ENCODE measurements at regions not wholly inside any gene's neighbourhood (a gene's known extent, or its start where the extent isn't known, plus 50 kb on each side); places are given as distances from the start of the nearest gene placed in this dataset.

DNA sequence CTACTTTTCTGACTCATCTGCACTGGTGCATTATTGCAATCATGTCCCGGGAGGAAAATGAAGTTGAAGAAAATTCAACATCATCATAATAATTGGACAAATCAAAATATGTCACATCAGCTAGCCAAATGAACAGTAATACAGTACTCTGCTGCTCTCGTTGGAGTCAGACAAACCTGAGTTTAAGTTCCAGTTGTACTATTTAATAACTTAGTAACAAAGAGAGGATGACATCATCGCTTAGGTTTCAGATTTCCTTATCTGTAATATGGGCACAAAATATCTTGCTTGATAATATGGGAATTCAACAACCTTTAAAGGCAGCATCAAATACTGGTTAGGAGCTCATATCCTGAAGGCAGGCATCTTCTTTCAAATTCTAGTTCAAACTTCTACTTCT, 1248.9 kb upstream of the ACO1 start:
- Histone ChIP-seq H3K4me3 (ENCODE audit: control insufficient read depth in 1 of 7, extremely low read depth in 1 of 7, insufficient read depth in 4 of 7, low read depth in 2 of 7, low read length in 6 of 7) (no peak overlapping the region), H3K36me3 (ENCODE audit: control insufficient read depth in 4 of 4, insufficient read depth in 4 of 4, low read length in 3 of 4) (no peaks in the 10 kb centered on the region), H3K27ac (ENCODE audit: insufficient read depth in 1 of 2, low read depth in 1 of 2, low read length in 2 of 2, poor library complexity in 1 of 2, severe bottlenecking in 2 of 2) (no peak overlapping the region), H3K4me1 (ENCODE audit: control extremely low read depth in 1 of 4, control insufficient read depth in 4 of 4, insufficient read depth in 4 of 4, low read length in 3 of 4) (no peaks in the 10 kb centered on the region), H3K9me3 (ENCODE audit: control extremely low read depth in 1 of 5, control insufficient read depth in 4 of 5, insufficient read depth in 2 of 5, low read depth in 1 of 5, low read length in 4 of 5) (no peaks in the 10 kb centered on the region), H3K27me3 (replicated peaks in 2 of 5; ENCODE audit: control insufficient read depth in 4 of 5, insufficient read depth in 5 of 5, low read length in 4 of 5) (no peaks in the 10 kb centered on the region)
- ChIA-PET CTCF (interaction anchor here (1.5 kb wide), 1 partner anchor 10 kb away, joined by 3 read pairs; no protein-coding TSS in a partner anchor), POLR2A (no interaction called here)
- no peak for DNase-seq
- no CpG with 5 or more reads among the region's 3 CpGs for WGBS (ENCODE audit: insufficient coverage)

- Histone ChIP-seq H3K9me3 (ENCODE audit: control extremely low read depth in 1 of 5, control insufficient read depth in 4 of 5, insufficient read depth in 2 of 5, low read depth in 1 of 5, low read length in 4 of 5) (no peaks in the 10 kb centered on the region), H3K36me3 (ENCODE audit: control insufficient read depth in 4 of 4, insufficient read depth in 4 of 4, low read length in 3 of 4) (no peaks in the 10 kb centered on the region), H3K4me3 (ENCODE audit: control insufficient read depth in 1 of 7, extremely low read depth in 1 of 7, insufficient read depth in 4 of 7, low read depth in 2 of 7, low read length in 6 of 7) (no peak overlapping the region), H3K4me1 (ENCODE audit: control extremely low read depth in 1 of 4, control insufficient read depth in 4 of 4, insufficient read depth in 4 of 4, low read length in 3 of 4) (no peaks in the 10 kb centered on the region), H3K27me3 (replicated peaks in 2 of 5; ENCODE audit: control insufficient read depth in 4 of 5, insufficient read depth in 5 of 5, low read length in 4 of 5) (no peaks in the 10 kb centered on the region), H3K27ac (ENCODE audit: insufficient read depth in 1 of 2, low read depth in 1 of 2, low read length in 2 of 2, poor library complexity in 1 of 2, severe bottlenecking in 2 of 2) (no peak overlapping the region)
- CTCF ChIA-PET, result interaction anchor here (1.5 kb wide), 1 partner anchor 9 kb away, joined by 3 read pairs; no protein-coding TSS in a partner anchor
- 83% methylated on average over 1 of the region's 2 CpGs for WGBS (ENCODE audit: insufficient coverage)
- DNase-seq, result no peak
- POLR2A ChIA-PET, result no interaction called here
Observed at GRCh38 chr9:31136524-31136923, 1247.9 kb upstream of the ACO1 start.

- WGBS (ENCODE audit: insufficient coverage), result 100% methylated on average over 2 of the region's 6 CpGs
- Histone ChIP-seq H3K27ac (ENCODE audit: insufficient read depth in 1 of 2, low read depth in 1 of 2, low read length in 2 of 2, poor library complexity in 1 of 2, severe bottlenecking in 2 of 2) (no peak overlapping the region), H3K9me3 (ENCODE audit: control extremely low read depth in 1 of 5, control insufficient read depth in 4 of 5, insufficient read depth in 2 of 5, low read depth in 1 of 5, low read length in 4 of 5) (no peaks in the 10 kb centered on the region), H3K4me1 (ENCODE audit: control extremely low read depth in 1 of 4, control insufficient read depth in 4 of 4, insufficient read depth in 4 of 4, low read length in 3 of 4) (no peaks in the 10 kb centered on the region), H3K4me3 (ENCODE audit: control insufficient read depth in 1 of 7, extremely low read depth in 1 of 7, insufficient read depth in 4 of 7, low read depth in 2 of 7, low read length in 6 of 7) (no peak overlapping the region), H3K27me3 (replicated peaks in 2 of 5; ENCODE audit: control insufficient read depth in 4 of 5, insufficient read depth in 5 of 5, low read length in 4 of 5) (no peaks in the 10 kb centered on the region), H3K36me3 (ENCODE audit: control insufficient read depth in 4 of 4, insufficient read depth in 4 of 4, low read length in 3 of 4) (no peaks in the 10 kb centered on the region)
- ChIA-PET CTCF (no interaction called here), POLR2A (no interaction called here)
- DNase-seq, result no peak
Observed at GRCh38 chr9:31137176-31138160, 1247.0 kb upstream of the ACO1 start.

DNA sequence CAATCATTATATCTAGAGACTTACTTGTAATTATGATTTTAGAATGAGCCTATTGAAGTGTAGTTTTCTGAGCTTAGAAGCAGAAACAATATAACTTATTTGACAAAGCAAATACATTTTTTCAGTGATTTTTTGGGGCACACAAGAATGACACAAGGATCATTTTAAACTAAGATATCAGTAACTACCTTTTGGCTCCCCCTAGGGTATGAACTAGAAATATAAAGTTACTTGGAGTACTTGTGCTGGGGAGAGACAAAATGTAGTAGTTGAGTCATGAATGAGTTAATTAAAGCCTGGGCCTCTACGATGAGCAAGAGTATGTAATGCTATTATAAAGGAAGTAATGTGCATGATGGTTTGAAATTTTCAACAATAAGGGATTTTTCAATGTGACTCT, 1244.1 kb upstream of the ACO1 start:
- DNase-seq, result peak in 1 of 3 donors; percentile 4
- Histone ChIP-seq H3K4me1 (ENCODE audit: control extremely low read depth in 1 of 4, control insufficient read depth in 4 of 4, insufficient read depth in 4 of 4, low read length in 3 of 4) (no peaks in the 10 kb centered on the region), H3K27me3 (replicated peaks in 2 of 5; ENCODE audit: control insufficient read depth in 4 of 5, insufficient read depth in 5 of 5, low read length in 4 of 5) (no peaks in the 10 kb centered on the region), H3K9me3 (ENCODE audit: control extremely low read depth in 1 of 5, control insufficient read depth in 4 of 5, insufficient read depth in 2 of 5, low read depth in 1 of 5, low read length in 4 of 5) (no peaks in the 10 kb centered on the region), H3K4me3 (ENCODE audit: control insufficient read depth in 1 of 7, extremely low read depth in 1 of 7, insufficient read depth in 4 of 7, low read depth in 2 of 7, low read length in 6 of 7) (no peak overlapping the region), H3K36me3 (ENCODE audit: control insufficient read depth in 4 of 4, insufficient read depth in 4 of 4, low read length in 3 of 4) (no peaks in the 10 kb centered on the region), H3K27ac (ENCODE audit: insufficient read depth in 1 of 2, low read depth in 1 of 2, low read length in 2 of 2, poor library complexity in 1 of 2, severe bottlenecking in 2 of 2) (no peak overlapping the region)
- CTCF ChIA-PET, result interaction anchor here (0.6 kb wide), 1 partner anchor 10 kb away, joined by 3 read pairs; no protein-coding TSS in a partner anchor
- POLR2A ChIA-PET, result no interaction called here
- WGBS (ENCODE audit: insufficient coverage), result 50% methylated on average over 1 of the region's 1 CpG

DNA sequence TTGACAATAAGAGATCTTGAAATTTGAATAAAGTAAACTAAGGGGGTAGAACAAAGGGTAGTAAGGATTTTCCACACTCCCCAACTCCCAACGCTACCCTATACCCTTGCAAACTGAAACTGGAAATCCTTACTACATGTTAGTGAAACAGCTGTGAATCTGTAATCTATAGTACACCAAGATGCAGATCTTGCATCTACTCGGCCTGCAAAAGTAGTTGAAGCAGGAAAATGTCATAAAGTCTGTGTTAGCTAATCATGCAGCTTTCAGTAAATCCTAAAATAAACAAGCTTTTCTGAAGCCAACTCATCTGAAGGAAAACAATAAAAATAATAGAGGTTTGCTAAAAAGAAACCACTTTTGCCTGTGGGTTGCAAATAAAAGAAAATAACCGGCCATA, 1242.0 kb upstream of the ACO1 start:
- Histone ChIP-seq H3K9me3 (ENCODE audit: control extremely low read depth in 1 of 5, control insufficient read depth in 4 of 5, insufficient read depth in 2 of 5, low read depth in 1 of 5, low read length in 4 of 5) (no peaks in the 10 kb centered on the region), H3K27me3 (replicated peaks in 2 of 5; ENCODE audit: control insufficient read depth in 4 of 5, insufficient read depth in 5 of 5, low read length in 4 of 5) (no peaks in the 10 kb centered on the region), H3K27ac (ENCODE audit: insufficient read depth in 1 of 2, low read depth in 1 of 2, low read length in 2 of 2, poor library complexity in 1 of 2, severe bottlenecking in 2 of 2) (no peak overlapping the region), H3K36me3 (ENCODE audit: control insufficient read depth in 4 of 4, insufficient read depth in 4 of 4, low read length in 3 of 4) (no peaks in the 10 kb centered on the region), H3K4me3 (ENCODE audit: control insufficient read depth in 1 of 7, extremely low read depth in 1 of 7, insufficient read depth in 4 of 7, low read depth in 2 of 7, low read length in 6 of 7) (no peak overlapping the region), H3K4me1 (ENCODE audit: control extremely low read depth in 1 of 4, control insufficient read depth in 4 of 4, insufficient read depth in 4 of 4, low read length in 3 of 4) (no peaks in the 10 kb centered on the region)
- POLR2A ChIA-PET, result no interaction called here
- 100% methylated on average over 1 of the region's 3 CpGs for WGBS (ENCODE audit: insufficient coverage)
- no peak for DNase-seq
- CTCF ChIA-PET, result no interaction called here

DNA sequence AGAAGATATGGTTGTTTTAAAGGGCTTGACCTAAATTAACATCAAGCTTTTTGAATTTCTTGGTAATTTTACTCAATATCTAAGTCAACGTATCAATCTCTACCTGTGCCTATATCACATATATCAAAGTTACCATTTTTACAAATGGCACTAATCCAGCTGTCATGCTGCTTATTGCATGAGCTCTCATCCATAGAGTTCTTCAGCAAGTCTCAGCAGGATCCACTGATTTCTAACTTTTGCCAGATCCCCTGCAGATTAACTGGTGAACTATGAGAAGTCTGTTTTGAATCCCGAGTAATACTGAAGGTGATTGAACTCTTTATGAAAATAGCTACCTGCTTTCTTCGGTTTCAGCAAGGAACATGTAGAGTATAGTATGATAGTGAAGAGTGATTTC, 1239.8 kb upstream of the ACO1 start:
- CTCF ChIA-PET, result interaction anchor here (1.1 kb wide), 1 partner anchor 9 kb away, joined by 3 read pairs; no protein-coding TSS in a partner anchor
- POLR2A ChIA-PET, result no interaction called here
- no peaks in the 10 kb centered on the region for H3K4me1 ChIP-seq (ENCODE audit: control extremely low read depth in 1 of 4, control insufficient read depth in 4 of 4, insufficient read depth in 4 of 4, low read length in 3 of 4)
- no peak for DNase-seq
- H3K4me3 ChIP-seq (ENCODE audit: control insufficient read depth in 1 of 7, extremely low read depth in 1 of 7, insufficient read depth in 4 of 7, low read depth in 2 of 7, low read length in 6 of 7), result no peak overlapping the region
- H3K9me3 ChIP-seq (ENCODE audit: control extremely low read depth in 1 of 5, control insufficient read depth in 4 of 5, insufficient read depth in 2 of 5, low read depth in 1 of 5, low read length in 4 of 5), result no peaks in the 10 kb centered on the region
- H3K36me3 ChIP-seq (ENCODE audit: control insufficient read depth in 4 of 4, insufficient read depth in 4 of 4, low read length in 3 of 4), result no peaks in the 10 kb centered on the region
- H3K27me3 ChIP-seq (replicated peaks in 2 of 5; ENCODE audit: control insufficient read depth in 4 of 5, insufficient read depth in 5 of 5, low read length in 4 of 5), result no peaks in the 10 kb centered on the region
- 83% methylated on average over 1 of the region's 3 CpGs for WGBS (ENCODE audit: insufficient coverage)
- H3K27ac ChIP-seq (ENCODE audit: insufficient read depth in 1 of 2, low read depth in 1 of 2, low read length in 2 of 2, poor library complexity in 1 of 2, severe bottlenecking in 2 of 2), result no peak overlapping the region

DNA sequence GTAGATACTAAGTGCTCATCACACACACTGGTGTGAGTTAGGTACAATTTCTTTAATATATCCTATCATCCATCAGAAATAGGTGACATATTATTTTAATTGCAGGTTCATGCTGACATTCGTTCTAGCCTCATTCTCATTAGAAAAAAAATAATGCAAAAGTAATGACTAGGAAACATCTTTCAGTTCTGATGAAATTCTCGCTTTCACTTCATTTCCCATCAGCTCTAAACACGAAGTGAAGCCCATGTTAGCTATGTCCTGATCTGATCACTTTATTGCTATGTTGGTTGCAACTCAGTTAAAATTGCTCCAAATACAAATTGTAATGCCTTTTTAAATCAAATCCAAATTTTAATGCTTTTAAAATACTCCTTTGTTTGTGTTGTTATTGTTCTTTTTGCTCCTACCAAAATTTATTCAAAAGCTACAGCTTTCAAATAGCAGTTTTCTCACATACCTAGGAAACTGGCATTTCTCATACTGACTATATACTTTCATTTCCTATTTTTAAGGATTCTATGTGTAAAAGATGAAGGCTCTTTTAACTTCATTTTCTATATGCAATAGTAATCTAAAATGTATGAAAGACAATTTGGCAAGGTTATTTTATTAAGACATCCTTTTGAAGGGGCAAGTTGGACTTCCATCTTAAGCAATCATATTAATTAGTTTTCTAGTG, 1237.8 kb upstream of the ACO1 start:
- POLR2A ChIA-PET, result no interaction called here
- Histone ChIP-seq H3K9me3 (ENCODE audit: control extremely low read depth in 1 of 5, control insufficient read depth in 4 of 5, insufficient read depth in 2 of 5, low read depth in 1 of 5, low read length in 4 of 5) (no peaks in the 10 kb centered on the region), H3K27me3 (replicated peaks in 2 of 5; ENCODE audit: control insufficient read depth in 4 of 5, insufficient read depth in 5 of 5, low read length in 4 of 5) (no peaks in the 10 kb centered on the region), H3K36me3 (ENCODE audit: control insufficient read depth in 4 of 4, insufficient read depth in 4 of 4, low read length in 3 of 4) (no peaks in the 10 kb centered on the region), H3K4me1 (ENCODE audit: control extremely low read depth in 1 of 4, control insufficient read depth in 4 of 4, insufficient read depth in 4 of 4, low read length in 3 of 4) (no peaks in the 10 kb centered on the region), H3K4me3 (ENCODE audit: control insufficient read depth in 1 of 7, extremely low read depth in 1 of 7, insufficient read depth in 4 of 7, low read depth in 2 of 7, low read length in 6 of 7) (no peak overlapping the region), H3K27ac (ENCODE audit: insufficient read depth in 1 of 2, low read depth in 1 of 2, low read length in 2 of 2, poor library complexity in 1 of 2, severe bottlenecking in 2 of 2) (no peak overlapping the region)
- 86% methylated on average over 1 of the region's 3 CpGs for WGBS (ENCODE audit: insufficient coverage)
- no peak for DNase-seq
- CTCF ChIA-PET, result no interaction called here
